WI38 (cell line): ENCODE measurements at regions not wholly inside any gene's neighbourhood (a gene's known extent, or its start where the extent isn't known, plus 50 kb on each side); places are given as distances from the start of the nearest gene placed in this dataset.

Experiments
- H3K4me3 ChIP-seq: 2 replicates; pipeline ENCODE4 v1.5.1; 2011; ENCODE audit warnings: low read depth, mild to moderate bottlenecking, control low read depth, low read length
- TF ChIP-seq, protein P1 (sequence below): IDR thresholded peaks from 2 replicates; pipeline ENCODE4 v1.5.1; 2012; ENCODE audit warnings: low read depth, mild to moderate bottlenecking, control low read depth, low read length

- no peak overlapping the region for H3K4me3 ChIP-seq
- TF ChIP-seq, protein P1, sequence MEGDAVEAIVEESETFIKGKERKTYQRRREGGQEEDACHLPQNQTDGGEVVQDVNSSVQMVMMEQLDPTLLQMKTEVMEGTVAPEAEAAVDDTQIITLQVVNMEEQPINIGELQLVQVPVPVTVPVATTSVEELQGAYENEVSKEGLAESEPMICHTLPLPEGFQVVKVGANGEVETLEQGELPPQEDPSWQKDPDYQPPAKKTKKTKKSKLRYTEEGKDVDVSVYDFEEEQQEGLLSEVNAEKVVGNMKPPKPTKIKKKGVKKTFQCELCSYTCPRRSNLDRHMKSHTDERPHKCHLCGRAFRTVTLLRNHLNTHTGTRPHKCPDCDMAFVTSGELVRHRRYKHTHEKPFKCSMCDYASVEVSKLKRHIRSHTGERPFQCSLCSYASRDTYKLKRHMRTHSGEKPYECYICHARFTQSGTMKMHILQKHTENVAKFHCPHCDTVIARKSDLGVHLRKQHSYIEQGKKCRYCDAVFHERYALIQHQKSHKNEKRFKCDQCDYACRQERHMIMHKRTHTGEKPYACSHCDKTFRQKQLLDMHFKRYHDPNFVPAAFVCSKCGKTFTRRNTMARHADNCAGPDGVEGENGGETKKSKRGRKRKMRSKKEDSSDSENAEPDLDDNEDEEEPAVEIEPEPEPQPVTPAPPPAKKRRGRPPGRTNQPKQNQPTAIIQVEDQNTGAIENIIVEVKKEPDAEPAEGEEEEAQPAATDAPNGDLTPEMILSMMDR = no peak
Measured at GRCh38 chr17:51487947-51488346, 227.6 kb downstream of the UTP18 start.

DNA sequence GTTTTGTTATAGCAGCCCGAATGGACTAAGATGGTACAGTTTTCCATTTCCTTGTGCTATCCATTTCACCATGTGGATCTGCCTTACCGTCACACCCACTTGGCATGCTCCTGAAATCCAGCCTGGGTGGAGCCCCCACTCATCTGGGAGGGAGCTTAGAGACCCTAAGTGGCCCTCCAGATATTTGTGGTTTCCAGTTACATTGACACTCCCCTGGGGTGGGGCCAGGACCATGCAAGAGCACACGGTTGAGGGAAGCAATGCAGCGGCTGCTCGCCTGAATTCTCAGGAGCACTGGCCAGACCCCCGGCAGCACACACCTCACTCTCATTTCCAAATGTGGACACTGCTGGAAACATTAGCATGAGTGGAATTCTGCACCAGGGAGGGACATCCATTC is 231.1 kb downstream of the UTP18 start:
- H3K4me3 ChIP-seq = no peak overlapping the region
- TF ChIP-seq, protein P1 = no peak

DNA sequence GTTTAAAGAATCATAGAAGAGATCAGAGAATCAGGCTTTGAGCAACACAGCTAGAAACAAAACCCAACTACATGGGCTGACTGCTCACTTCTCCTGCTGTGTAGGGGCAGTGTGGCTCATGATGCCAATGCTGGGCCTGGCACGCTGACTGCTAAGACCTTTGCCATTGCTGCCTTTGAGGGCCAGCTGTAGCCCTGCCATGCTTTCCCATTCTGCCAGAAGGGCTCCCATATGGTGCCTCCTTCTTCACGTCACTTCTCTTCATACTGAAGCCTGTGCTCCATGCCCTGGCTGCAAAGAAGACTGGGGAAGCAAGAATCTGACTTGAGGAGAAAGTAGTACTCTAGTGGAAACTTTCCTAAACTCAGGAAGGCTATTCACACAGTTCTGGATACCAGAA is 232.9 kb downstream of the UTP18 start:
- H3K4me3 ChIP-seq = no peak overlapping the region
- TF ChIP-seq, protein P1 = no peak

- TF ChIP-seq, protein P1 = no peak
- no peak overlapping the region for H3K4me3 ChIP-seq
Measured at GRCh38 chr17:51496378-51496777, 236.0 kb downstream of the UTP18 start.

GRCh38 chr17:51499897-51500296 is 239.6 kb downstream of the UTP18 start:
- no peak overlapping the region for H3K4me3 ChIP-seq
- TF ChIP-seq, protein P1 = no peak

GRCh38 chr17:51500454-51500853 is 240.1 kb downstream of the UTP18 start:
- no peak overlapping the region for H3K4me3 ChIP-seq

DNA sequence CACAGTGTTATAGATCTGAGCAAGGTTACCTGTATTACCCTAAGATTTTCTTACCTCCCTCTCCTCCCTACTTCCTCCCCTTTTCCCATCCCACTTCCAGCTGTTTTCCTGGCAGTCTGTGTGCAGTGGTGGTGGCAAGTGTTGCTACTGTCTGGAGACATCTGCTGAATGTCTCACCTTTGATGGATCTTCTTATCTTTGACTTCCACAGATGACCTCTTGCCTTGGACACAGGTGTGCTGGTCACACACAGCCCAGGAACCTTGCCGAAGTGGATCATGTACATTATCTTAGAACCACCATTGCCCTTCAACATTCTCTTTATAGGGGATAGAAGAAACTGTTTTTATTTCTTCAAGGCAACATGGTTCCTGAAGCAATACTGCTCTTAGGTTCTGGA is 245.1 kb downstream of the UTP18 start:
- no peak overlapping the region for H3K4me3 ChIP-seq
- TF ChIP-seq, protein P1 = no peak

More at GRCh38 chr17:51500454-51500853, 240.1 kb downstream of the UTP18 start:
- TF ChIP-seq, protein P1 = no peak
